GM19035 (cell line): ENCODE measurements at regions not wholly inside any gene's neighbourhood (a gene's known extent, or its start where the extent isn't known, plus 50 kb on each side); places are given as distances from the start of the nearest gene placed in this dataset.

Experiments used
- ATAC-seq: cut with Tn5 transposase; IDR thresholded peaks from one replicate; pipeline ENCODE4 v1.9.1; 2021; ENCODE audit not compliant: unreplicated experiment

DNA sequence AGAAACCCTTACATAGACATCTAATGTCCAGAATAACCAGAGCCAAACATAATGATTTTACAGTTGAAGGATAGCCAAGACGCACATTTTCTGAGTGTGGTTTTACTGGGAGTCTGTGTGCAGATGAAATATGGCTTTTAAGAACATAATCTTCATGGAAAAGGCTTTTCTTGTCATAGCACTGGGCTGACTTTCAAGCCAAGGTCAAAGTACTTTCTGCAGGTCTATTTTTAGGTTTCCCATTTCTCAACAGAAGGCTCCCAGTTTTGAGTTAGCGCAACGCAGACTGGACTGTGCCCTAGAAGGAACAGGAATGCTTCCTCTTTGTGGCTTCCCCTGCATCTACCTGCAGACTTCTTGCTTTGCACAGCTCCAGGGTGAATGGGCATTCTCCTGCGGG is 92.3 kb upstream of the UPP2 start:
- no peak for ATAC-seq

GRCh38 chr2:158006961-158007719 is 94.5 kb upstream of the UPP2 start:
- ATAC-seq: no peak

DNA sequence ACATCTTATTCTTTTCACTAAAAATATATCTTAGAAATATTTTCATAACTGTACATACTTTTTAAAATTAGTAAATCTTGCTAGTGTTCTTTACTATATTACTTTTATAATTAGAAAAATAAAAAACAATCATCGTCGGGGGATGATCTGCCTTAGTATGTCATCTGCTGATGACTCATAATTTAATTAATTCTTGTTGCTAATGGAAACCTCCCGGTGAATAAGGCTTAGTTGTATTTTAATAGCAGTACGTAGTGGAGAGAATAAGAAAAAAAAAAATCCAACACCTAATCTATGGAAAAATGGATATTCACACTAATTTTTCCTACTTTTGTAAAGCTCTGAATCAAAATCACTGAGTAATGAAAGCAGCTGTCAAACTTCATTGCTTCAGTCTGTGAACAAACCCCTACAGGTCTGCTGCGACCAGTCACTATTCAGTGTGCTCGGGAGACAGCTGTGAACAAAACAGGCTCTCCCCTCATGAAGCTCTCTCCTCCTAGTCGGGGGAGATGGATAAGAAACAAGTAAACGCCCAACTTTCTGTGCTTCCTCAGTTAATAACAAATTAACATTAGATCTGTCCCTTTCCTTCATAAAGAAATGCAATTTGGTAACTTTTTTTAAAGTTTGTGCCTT is 97.4 kb upstream of the UPP2 start:
- no peak for ATAC-seq

DNA sequence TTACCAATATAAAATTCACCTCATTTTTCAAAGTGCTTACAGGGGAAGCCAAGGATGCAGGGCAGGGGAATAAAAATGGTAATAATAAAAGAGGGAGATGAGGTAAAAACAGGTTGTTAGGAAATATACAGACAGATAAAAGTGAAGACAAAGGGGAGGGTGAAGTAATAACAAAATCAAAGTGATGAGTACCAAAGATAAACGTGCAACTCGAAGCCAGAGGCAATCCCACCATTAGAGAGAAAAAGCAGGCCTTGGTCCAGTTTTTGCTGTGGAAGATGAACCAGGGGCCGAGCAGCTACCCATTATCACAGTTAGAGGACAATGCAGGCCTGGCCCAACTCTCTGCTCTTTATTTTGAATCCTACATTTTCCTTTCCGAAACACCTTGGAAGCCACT is 99.6 kb upstream of the UPP2 start:
- no peak for ATAC-seq

DNA sequence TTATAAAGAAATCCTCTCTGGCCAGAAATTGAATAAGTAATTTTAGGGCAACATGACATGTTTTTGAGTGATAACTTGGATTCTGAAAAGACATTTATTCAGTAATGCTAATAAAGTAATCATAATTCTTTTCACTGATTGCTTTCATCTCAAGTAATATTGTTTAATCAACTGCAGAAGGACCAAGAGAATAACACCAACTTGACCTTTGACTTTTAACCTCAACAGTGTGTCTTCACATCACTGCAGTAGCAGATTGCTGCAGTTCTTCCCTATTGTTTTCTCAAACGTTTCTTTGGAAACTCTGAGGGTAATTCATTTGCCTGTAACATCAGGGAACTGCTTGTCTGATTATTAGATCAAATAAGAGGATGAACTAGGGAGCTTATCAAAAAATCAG is 104.9 kb upstream of the UPP2 start:
- ATAC-seq: no peak

DNA sequence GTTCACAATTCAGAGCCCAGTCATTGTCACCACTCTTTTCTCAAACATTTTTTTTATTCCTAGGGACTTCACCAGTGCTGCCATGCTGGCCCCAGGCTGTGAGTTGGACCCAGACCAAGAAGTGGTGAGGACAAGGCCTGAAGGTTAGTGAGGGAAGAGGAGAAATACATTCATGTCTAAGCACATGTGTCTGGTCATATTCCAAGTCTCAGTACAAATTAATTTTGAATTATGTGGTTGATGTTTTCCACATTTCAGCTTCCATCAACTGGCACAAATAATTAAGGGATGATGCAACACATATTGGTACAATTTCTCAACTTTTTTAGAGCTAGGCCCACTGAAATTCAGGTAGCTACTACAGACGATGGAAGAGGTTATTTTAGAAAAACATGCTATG is 106.6 kb upstream of the UPP2 start:
- no peak for ATAC-seq

- no peak for ATAC-seq
Measured at GRCh38 chr2:157991932-157992331, 109.7 kb upstream of the UPP2 start.

DNA sequence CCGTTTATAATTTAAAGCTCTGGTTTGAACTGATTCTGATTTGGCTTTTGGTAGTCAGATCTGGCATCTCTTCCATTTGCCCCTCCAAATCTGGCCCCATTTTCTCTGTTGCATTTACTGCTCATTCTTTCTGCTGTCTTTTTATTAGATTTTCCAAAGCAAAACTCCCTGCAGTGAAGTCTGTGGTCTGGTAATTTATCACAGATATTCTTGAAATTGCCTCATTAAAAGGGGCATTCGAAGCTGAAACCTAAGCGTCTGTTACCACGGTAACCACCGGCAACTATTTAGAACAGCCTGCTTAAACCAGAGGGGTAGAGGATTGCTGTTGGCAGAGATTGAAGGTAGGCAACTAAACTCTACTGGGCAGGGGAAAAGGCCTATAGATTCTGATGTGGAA is 111.5 kb upstream of the UPP2 start:
- ATAC-seq: no peak

DNA sequence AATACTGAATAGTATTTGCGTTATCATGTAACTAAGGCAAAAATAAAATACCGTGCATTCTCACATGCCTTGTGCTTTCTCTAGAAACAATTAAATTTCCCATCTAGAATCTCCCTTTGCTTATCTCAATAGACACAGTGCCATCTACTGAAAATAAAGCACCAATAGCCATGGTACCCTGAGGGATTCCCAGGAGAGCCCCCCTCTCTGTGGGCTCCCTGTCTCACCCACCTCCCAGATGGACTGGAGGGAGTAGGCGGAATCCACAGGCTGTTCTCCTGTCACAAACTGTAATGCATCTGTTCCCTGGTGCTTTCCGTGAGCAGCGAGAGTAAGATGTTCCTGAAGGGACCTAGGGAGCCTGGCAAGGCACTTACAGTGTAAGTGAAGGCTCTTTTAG is 112.4 kb upstream of the UPP2 start:
- no peak for ATAC-seq

GRCh38 chr2:157986761-157987160 is 110.6 kb upstream of the ACVR1 start:
- ATAC-seq: no peak

- ATAC-seq: no peak
Measured at GRCh38 chr2:157984866-157985265, 108.7 kb upstream of the ACVR1 start.

DNA sequence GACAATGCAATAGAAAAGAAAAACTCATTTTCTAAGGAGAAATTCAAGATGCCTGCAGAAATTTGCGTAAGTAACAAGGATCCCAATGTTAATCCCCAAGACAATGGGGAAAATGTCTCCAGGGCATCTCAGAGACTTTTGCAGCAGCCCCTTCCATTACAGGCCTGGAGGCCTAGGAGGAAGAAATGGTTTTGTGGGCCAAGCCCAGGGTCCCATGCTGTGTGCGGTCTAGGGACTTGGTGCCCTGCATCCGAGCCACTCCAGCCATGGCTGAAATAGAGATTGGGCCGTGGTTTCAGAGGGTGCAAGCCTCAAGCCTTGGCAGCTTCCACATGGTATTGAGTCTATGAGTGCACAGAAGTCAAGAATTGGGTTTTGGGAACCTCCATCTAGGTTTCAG is 103.9 kb upstream of the ACVR1 start:
- no peak for ATAC-seq

DNA sequence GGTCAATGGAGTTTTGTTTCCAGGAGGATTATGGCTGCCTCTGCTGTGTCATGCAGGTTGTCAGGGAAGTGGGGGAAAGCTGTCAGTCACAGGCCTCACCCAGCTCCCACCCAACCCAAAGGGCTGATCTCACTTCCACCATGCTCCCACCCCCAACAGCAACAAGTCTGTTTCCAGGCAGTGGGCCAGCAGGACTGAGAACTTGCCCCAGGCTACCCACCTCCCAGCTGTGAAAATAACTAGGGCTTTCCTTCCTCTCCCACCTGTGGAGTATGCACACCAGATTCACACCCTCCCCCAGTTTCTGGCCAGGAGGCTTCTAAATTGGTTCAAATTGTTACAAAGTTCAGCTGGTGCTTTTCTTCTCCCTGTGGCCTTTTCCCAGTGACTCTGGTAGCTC is 95.6 kb upstream of the ACVR1 start:
- ATAC-seq: no peak

DNA sequence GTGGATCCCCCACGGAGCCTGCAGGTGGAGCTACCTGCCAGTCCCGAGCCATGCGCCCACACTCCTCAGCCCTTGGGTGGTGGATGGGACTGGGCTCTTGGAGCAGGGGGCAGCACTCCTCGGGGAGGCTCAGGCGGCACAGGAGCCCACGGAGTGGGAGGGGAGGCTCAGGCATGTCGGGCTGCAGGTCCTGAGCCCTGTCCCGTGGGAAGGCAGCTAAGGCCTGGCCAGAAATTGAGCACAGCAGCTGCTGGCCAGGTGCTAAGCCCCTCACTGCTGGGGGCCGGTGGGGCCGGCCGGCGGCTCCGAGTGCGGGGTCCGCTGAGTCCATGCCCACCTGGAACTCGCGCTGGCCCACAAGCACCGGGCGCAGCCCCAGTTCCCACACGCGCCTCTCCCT is 91.7 kb upstream of the ACVR1 start:
- ATAC-seq: no peak

- no peak for ATAC-seq
Measured at GRCh38 chr2:157959249-157959648, 83.1 kb upstream of the ACVR1 start.

GRCh38 chr2:157957596-157957995 is 81.5 kb upstream of the ACVR1 start:
- no peak for ATAC-seq

DNA sequence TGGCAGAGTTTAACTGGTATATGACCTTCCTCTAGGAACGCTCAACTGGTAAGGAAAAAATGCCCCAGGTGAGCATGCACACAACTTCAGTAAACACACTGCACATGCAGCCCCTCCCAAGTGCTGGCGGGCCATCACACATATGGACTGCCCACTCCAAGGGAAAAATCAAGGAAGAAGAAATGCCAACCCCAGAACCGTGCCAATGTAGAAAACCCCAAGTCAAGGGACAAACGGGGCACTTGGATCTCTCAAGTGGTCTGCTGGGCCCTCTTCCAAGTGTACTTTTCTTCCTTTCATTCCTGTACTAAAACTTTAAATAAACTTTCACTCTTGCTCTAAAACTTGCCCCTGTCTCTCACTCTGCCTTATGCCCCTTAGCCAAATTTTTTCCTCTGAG is 76.4 kb upstream of the ACVR1 start:
- no peak for ATAC-seq

DNA sequence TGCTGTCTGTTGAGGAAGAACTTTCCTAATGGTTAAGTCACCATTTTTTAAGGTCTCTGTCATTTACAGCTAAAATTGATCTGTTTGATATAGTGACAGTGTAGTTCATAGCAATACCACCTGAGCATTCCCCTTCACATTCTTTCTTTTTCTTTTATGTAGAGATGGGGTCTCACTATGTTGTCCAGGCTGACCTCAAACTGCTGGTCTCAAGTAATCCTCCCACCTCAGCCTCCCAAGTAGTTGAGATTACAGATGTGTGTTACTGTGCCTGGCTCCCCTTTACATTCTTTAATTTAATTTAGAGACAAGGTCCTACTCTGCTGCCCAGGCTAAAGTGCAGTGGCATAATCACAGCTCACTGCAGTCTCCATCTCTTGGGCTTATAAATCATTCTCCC is 72.7 kb upstream of the ACVR1 start:
- no peak for ATAC-seq

GRCh38 chr2:157946919-157947557 is 70.9 kb upstream of the ACVR1 start:
- no peak for ATAC-seq

DNA sequence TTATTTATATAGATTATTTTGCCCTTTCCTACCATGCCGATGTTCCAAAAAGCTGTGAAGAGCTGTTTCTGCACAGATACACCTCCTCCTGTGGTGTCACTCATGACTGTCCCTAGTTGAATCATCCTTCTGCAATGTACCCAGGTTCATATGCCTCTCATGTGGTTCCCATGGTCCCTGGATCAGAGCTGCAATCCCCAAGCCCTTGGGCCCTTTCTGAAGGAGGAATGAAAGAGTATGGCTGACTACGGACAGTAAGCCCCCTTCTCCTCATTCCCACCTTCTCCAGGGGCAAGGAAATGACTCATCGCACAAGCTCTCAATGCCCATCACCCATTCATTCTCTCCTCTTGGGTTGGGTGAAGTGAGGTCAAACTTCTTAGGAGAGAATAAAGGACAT is 63.9 kb upstream of the ACVR1 start:
- no peak for ATAC-seq

DNA sequence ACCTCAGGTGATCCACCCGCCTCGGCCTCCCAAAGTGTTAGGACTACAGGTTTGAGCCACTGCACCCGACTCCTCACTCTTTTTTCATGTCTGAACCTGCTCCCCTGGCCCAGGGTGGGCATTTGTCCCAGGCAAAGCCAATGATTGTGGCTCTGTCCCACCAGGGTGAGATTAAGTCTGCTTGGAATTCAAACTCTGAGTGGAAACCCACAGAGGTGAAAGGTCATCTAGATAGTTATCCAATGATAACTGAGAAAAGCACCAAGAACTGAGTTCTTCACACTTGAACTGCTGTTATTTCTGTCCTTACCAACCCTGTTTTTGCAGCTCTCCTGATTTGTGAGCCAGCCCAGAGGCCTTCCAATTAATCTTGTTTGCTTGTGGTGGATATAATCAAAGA is 62.4 kb upstream of the ACVR1 start:
- ATAC-seq: no peak

GRCh38 chr2:157936406-157936805 is 60.3 kb upstream of the ACVR1 start:
- no peak for ATAC-seq
